ENCODE measurements at regions not wholly inside any gene's neighbourhood (a gene's known extent, or its start where the extent isn't known, plus 50 kb on each side); places are given as distances from the start of the nearest gene placed in this dataset.

GRCh38 chr12:76142305-76142704 lies 57.8 kb upstream of the NAP1L1 start:
- Histone ChIP-seq H3K9me3 (ENCODE audit: control insufficient read depth, insufficient read depth, low read length) (peaks cover 6% of the 10 kb centered on the region; the same call in 1 of the 2 replicates), H3K36me3 (ENCODE audit: control insufficient read depth, insufficient read depth, low read length) (no peaks in the 10 kb centered on the region), H2BK15ac (ENCODE audit: low read depth, low read length) (no peak overlapping the region), H2BK5ac (ENCODE audit: low read depth, low read length, poor library complexity, severe bottlenecking) (no peak overlapping the region), H3K27ac (ENCODE audit: insufficient read depth, low read length) (no peak overlapping the region), H3K27me3 (ENCODE audit: control insufficient read depth, insufficient read depth, low read length) (no peaks in the 10 kb centered on the region), H3K79me1 (ENCODE audit: low read depth in 1 of 2, low read length in 2 of 2) (no peaks in the 10 kb centered on the region), H3K4ac (ENCODE audit: low read depth, low read length) (no peak overlapping the region), H3K14ac (replicated peaks; ENCODE audit: low read depth, low read length) (no peak overlapping the region), H4K20me1 (ENCODE audit: insufficient read depth, low read length) (no peaks in the 10 kb centered on the region), H2BK120ac (ENCODE audit: low read depth, low read length) (no peak overlapping the region), H4K5ac (ENCODE audit: low read depth, low read length) (no peak overlapping the region), H3K23ac (ENCODE audit: low read depth, low read length) (no peak overlapping the region), H2AK9ac (replicated peaks; ENCODE audit: low read depth, low read length, poor library complexity) (no peak overlapping the region), H4K91ac (ENCODE audit: insufficient read depth, low read depth, low read length) (no peak overlapping the region), H3K4me2 (ENCODE audit: low read depth, low read length) (no peak overlapping the region), H3K18ac (ENCODE audit: low read depth, low read length) (no peak overlapping the region), H3K56ac (ENCODE audit: extremely low read depth, insufficient read depth, low read length) (no peak overlapping the region), H3K9ac (ENCODE audit: low read depth, low read length) (no peak overlapping the region), H2AK5ac (ENCODE audit: low read depth, low read length) (no peak overlapping the region), H3K4me1 (ENCODE audit: control insufficient read depth, insufficient read depth, low read length) (peaks cover 2% of the 10 kb centered on the region; the same call in 1 of the 2 replicates), H3K9me1 (ENCODE audit: insufficient read depth, low read length) (no peaks in the 10 kb centered on the region), H2BK20ac (ENCODE audit: low read depth, low read length) (no peak overlapping the region), H2AFZ (replicated peaks; ENCODE audit: low read length, poor library complexity) (no peak overlapping the region), H3K4me3 (ENCODE audit: insufficient read depth, low read depth, low read length) (no peak overlapping the region), H4K8ac (ENCODE audit: low read depth in 2 of 2, low read length in 2 of 2) (no peak overlapping the region)
- no peak for TF ChIP-seq NFE2L2 (IDR thresholded peaks at IDR 0.05; ENCODE audit: low read depth, low read length)
- no peak for TF ChIP-seq BHLHE40 (IDR thresholded peaks at IDR 0.05; ENCODE audit: low read depth, low read length)
- in situ Hi-C loops (cut with MboI; ENCODE audit: low sequenced_read_pairs) (no loop called here), dilution Hi-C loops (cut with HindIII; ENCODE audit: low sequenced_read_pairs, unreplicated experiment) (no loop called here), intact Hi-C loops (cut with micrococcal nuclease) (no loop called here)
- ChIA-PET CTCF (no interaction called here), POLR2A (ENCODE audit: unreplicated experiment) (no interaction called here)
- DNase-seq (no peak), ATAC-seq (ENCODE audit: low read depth) (no peak)
- BruUV-seq (replicated peaks) = no TSS peak
- WGBS, 2 experiments (ENCODE audit: extremely low coverage in 2 of 2, insufficient read length in 1 of 2) = 40% methylated on average over 1 of the region's 3 CpGs; no CpG with 5 or more reads in 1 of the 2 experiments
